Bronchial epithelial cell (primary cell): ENCODE measurements at regions not wholly inside any gene's neighbourhood (a gene's known extent, or its start where the extent isn't known, plus 50 kb on each side); places are given as distances from the start of the nearest gene placed in this dataset.
A peak's percentile ranks its signal among the peaks of the same experiment; 100 is the strongest.

Experiments used
- DNase-seq: peaks from one replicate; pipeline ENCODE4 v3.0.0-alpha.2; 2010; ENCODE audit warnings: low read depth
- FAIRE-seq: peaks from 2 replicates; lab custom pipeline; 2011; peaks lifted over from hg19 to GRCh38; lab: Jason Lieb, UNC
- H3K27me3 ChIP-seq: 2 replicates; pipeline ENCODE4 v1.5.1; 2011; ENCODE audit warnings: low read length; ENCODE audit not compliant: control insufficient read depth, insufficient read depth
- H3K36me3 ChIP-seq: 2 replicates; pipeline ENCODE4 v1.5.1; 2011; ENCODE audit warnings: low read length; ENCODE audit not compliant: control insufficient read depth, insufficient read depth
- H3K4me3 ChIP-seq: 2 replicates; pipeline ENCODE4 v1.5.1; 2011; ENCODE audit warnings: mild to moderate bottlenecking, low read depth, low read length, control low read depth
- TF ChIP-seq, protein P1 (sequence below): IDR thresholded peaks from 2 replicates; pipeline ENCODE4 v1.5.1; 2011; ENCODE audit warnings: mild to moderate bottlenecking, moderate library complexity, low read length, control low read depth, inconsistent platforms; ENCODE audit not compliant: insufficient read depth, severe bottlenecking

DNA sequence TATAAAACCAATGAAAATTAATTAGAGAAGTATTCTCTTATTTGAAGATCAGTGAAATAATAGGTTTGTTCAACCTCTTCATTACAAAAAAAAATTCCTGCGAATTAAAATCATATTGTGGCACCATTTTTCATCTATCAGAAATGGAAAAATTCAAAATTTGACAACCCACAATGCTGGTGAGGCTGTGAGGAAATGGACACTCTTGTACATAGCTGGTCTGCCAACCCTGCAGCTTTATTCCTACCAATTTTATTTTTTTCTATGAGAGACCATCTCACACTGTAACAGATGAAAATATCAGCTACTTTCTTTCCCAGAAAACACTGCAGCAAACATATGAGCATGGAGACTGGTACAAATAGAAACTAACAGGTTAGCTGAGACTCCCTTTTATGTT lies 208.8 kb upstream of the SEMA3E start:
- DNase-seq (no peak), FAIRE-seq (no peak)
- TF ChIP-seq, protein P1, sequence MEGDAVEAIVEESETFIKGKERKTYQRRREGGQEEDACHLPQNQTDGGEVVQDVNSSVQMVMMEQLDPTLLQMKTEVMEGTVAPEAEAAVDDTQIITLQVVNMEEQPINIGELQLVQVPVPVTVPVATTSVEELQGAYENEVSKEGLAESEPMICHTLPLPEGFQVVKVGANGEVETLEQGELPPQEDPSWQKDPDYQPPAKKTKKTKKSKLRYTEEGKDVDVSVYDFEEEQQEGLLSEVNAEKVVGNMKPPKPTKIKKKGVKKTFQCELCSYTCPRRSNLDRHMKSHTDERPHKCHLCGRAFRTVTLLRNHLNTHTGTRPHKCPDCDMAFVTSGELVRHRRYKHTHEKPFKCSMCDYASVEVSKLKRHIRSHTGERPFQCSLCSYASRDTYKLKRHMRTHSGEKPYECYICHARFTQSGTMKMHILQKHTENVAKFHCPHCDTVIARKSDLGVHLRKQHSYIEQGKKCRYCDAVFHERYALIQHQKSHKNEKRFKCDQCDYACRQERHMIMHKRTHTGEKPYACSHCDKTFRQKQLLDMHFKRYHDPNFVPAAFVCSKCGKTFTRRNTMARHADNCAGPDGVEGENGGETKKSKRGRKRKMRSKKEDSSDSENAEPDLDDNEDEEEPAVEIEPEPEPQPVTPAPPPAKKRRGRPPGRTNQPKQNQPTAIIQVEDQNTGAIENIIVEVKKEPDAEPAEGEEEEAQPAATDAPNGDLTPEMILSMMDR: no peak

DNA sequence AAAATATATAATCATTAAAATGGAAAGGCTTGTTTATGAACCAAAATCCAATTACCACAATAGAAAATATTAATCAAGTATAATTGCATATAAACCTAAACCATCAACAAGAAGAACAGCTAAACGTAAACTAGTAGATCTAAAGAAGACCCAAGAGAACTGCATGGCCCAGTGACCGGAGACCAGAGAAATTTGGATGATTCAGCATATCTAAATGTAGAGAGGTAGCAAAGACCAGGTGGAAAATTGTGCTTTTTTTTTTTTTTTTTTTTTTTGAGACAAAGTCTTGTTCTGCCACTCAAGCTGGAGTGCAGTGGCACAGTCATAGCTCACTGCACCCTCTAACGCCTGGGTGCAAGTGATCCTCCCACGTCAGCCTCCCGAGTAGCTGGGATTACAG lies 207.2 kb upstream of the SEMA3E start:
- no peaks in the 10 kb centered on the region for H3K36me3 ChIP-seq
- H3K4me3 ChIP-seq: no peak overlapping the region
- TF ChIP-seq, protein P1: no peak
- FAIRE-seq: no peak
- no peak for DNase-seq
- H3K27me3 ChIP-seq: no peaks in the 10 kb centered on the region

More for the DNA sequence above, 208.8 kb upstream of the SEMA3E start:
- no peak overlapping the region for H3K4me3 ChIP-seq
- H3K27me3 ChIP-seq: no peaks in the 10 kb centered on the region
- H3K36me3 ChIP-seq: no peaks in the 10 kb centered on the region

GRCh38 chr7:83852136-83852535 lies 203.2 kb upstream of the SEMA3E start:
- no peaks in the 10 kb centered on the region for H3K27me3 ChIP-seq
- no peak for FAIRE-seq
- no peaks in the 10 kb centered on the region for H3K36me3 ChIP-seq
- H3K4me3 ChIP-seq: no peak overlapping the region
- TF ChIP-seq, protein P1: no peak
- DNase-seq: peak; percentile 64

DNA sequence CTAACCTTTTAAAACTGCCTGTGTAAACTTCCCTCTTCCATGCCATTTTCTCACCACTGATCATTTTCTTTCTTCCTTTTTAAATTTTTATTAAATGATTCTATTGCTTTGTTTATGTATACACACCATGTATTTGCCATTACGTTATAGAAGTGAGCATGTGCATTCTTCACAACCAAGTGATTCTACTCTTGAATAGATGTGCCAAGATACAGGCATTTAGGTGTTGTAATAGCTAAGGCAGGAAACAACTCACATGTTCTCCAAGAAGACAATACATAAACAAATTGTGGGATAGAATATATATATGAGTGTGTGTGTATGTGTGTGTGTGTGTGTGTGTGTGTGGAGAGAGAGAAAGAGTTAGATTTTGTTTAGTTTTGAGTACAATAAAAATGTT lies 202.6 kb upstream of the SEMA3E start:
- Histone ChIP-seq H3K27me3 (no peaks in the 10 kb centered on the region), H3K4me3 (no peak overlapping the region), H3K36me3 (no peaks in the 10 kb centered on the region)
- FAIRE-seq (no peak), DNase-seq (peak; percentile 51)
- TF ChIP-seq, protein P1: no peak

- no peaks in the 10 kb centered on the region for H3K27me3 ChIP-seq
- FAIRE-seq: no peak
- TF ChIP-seq, protein P1: no peak
These were observed 202.0 kb upstream of the SEMA3E start for GRCh38 chr7:83850941-83851340.

GRCh38 chr7:83850125-83850524 lies 201.2 kb upstream of the SEMA3E start:
- FAIRE-seq (no peak), DNase-seq (no peak)

More at GRCh38 chr7:83850941-83851340, 202.0 kb upstream of the SEMA3E start:
- Histone ChIP-seq H3K4me3 (no peak overlapping the region), H3K36me3 (no peaks in the 10 kb centered on the region)
- DNase-seq: peak; percentile 57

More at GRCh38 chr7:83850125-83850524, 201.2 kb upstream of the SEMA3E start:
- TF ChIP-seq, protein P1: no peak
- Histone ChIP-seq H3K36me3 (no peaks in the 10 kb centered on the region), H3K4me3 (no peak overlapping the region), H3K27me3 (no peaks in the 10 kb centered on the region)
